ENCODE measurements at regions not wholly inside any gene's neighbourhood (a gene's known extent, or its start where the extent isn't known, plus 50 kb on each side); places are given as distances from the start of the nearest gene placed in this dataset.

DNA sequence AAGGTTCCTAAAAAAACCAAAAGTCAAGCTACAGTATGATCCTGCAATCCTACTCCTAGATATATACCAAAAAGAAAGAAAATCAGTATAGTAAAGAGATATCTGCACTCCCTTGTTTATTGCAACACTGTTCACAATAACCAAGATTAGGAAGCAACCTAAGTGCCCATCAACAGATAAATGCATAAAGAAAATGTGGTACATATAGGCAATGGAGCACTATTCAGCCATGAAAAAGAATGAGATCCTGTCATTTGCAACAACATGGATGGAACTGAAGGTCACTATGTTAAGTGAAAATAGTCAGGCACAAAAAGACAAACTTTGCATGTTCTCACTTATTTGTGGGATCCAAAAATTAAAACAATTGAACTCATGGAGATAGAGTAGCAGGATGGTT lies 1159.5 kb upstream of the AUTS2 start:
- DNase-seq (ENCODE audit: low read depth) = no peak

GRCh38 chr7:68439897-68440296 lies 1158.4 kb upstream of the AUTS2 start:
- DNase-seq (ENCODE audit: low read depth) = no peak

GRCh38 chr7:68440866-68441265 lies 1157.4 kb upstream of the AUTS2 start:
- no peak for DNase-seq (ENCODE audit: low read depth)

DNA sequence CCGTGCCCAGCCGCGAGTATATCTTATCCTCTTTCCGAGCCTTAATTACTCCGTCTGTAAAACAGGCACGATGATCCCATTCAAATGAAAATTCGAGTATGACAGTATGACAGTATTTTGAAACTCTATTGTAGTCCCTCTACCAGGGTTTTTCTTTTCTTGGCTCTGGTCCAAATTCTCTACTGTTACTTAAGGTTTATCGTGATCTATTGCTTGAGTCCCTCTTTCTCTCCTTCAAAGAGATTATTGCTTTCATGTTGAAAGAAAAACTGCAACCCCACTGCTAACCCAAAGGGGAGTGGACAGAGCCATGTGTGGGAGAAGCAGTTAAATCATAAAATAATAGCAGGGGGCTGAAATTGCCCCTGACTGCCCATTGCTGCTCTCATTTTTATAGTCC lies 1156.6 kb upstream of the AUTS2 start:
- no peak for DNase-seq (ENCODE audit: low read depth)

GRCh38 chr7:68442931-68443631 lies 1155.2 kb upstream of the AUTS2 start:
- no peak for DNase-seq (ENCODE audit: low read depth)

- DNase-seq (ENCODE audit: low read depth) = no peak
Observed at GRCh38 chr7:68444042-68444441, 1154.2 kb upstream of the AUTS2 start.

DNA sequence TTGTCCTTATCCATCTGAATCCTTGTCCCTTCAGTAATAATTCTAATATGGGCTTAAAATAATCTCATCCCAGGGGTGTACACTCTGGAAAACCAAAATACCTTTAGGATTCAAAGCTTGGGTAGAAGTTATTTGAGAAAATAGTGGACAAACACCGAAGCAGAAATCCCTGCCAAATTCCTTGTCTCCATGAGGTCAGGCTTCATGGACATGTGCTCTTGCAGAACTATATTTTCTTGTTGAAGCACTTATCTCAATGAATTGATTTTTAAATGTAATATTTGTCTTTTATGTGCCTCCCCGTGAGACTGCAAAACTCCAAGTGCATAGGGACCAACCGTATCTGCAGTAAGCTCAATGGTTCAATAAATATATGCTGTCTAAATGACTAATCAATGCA lies 1153.3 kb upstream of the AUTS2 start:
- no peak for DNase-seq (ENCODE audit: low read depth)

DNA sequence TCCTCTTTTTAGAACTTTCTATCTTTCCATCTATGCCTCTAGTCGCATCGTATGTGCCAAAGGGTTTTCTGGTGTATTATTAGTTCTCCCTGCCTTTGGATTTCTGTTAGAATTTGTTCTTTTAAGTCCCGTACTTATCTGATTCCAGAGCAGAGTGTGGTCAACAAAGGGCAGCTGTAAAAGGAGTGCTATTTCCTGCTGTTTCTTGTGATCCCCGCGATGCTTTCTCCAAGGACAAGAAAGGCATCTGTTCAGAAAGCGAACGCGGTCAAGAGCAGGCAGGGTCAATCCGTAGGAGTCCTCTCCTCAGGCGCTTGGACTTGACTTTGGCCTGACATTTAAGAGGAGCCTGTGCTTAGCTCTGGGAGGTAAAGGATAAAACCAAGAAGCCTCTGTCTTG lies 1152.1 kb upstream of the AUTS2 start:
- DNase-seq (ENCODE audit: low read depth) = no peak

DNA sequence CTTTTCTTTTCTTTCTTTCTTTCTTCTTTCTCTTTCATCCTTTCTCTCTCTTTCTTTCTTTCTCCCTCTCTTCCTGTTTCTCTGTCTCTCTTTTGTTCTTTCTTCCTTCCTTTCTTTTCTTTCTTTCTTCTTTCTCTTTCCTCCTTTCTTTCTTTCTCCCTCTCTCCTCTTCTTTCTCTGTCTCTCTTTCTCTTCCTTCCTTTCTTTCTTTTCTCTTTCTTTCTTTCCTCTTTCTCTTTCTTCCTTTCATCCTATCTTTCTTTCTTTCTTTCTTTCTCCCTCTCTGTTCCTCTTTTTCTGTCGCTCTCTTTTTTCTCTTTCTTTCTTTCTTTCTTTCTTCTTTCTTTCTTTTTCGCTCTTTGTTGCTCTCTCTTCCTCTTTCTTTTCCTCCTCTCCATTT lies 1149.2 kb upstream of the AUTS2 start:
- no peak for DNase-seq (ENCODE audit: low read depth)

DNA sequence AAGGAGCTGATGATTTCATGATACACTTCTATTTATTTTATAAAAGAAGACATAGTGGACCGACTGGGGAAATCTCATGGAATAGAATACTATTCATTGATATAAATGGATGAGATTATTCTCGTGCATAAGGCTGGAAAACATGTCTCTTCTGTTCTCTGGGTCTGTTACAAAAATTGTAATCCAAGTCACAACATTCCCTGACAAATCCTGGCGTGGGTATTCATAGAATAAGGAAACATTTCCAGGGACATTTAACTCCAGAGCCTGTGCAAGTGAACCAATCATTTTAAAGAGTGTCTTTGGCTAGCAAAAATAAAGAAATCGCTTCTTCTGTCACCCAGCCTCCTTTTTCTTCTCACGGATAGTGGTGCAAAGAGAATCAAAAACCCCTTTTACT lies 1148.5 kb upstream of the AUTS2 start:
- DNase-seq (ENCODE audit: low read depth) = no peak

GRCh38 chr7:68454931-68455330 lies 1143.3 kb upstream of the AUTS2 start:
- no peak for DNase-seq (ENCODE audit: low read depth)

- no peak for DNase-seq (ENCODE audit: low read depth)
Observed at GRCh38 chr7:68456469-68456868, 1141.8 kb upstream of the AUTS2 start.

DNA sequence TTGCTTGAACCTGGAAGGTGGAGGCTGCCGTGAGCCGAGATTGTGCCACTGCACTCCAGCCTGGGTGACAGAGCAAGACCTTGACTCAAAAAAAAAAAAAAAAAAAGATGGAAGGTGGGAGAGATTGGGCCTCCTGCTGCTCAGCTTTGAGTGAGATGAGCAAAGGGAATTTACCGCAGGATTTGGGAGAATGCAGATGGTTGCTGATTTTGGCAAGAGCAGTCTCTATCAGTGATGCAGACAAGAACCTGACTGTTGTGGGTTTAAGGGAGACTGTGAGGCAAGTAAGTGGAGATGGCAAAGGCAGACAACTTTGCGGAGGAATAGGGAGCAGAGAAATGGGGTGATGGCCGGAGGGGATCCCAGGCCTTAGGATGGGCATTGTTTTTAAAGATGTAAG lies 1140.8 kb upstream of the AUTS2 start:
- DNase-seq (ENCODE audit: low read depth) = no peak

GRCh38 chr7:68458010-68458908 lies 1140.0 kb upstream of the AUTS2 start:
- DNase-seq (ENCODE audit: low read depth) = no peak

DNA sequence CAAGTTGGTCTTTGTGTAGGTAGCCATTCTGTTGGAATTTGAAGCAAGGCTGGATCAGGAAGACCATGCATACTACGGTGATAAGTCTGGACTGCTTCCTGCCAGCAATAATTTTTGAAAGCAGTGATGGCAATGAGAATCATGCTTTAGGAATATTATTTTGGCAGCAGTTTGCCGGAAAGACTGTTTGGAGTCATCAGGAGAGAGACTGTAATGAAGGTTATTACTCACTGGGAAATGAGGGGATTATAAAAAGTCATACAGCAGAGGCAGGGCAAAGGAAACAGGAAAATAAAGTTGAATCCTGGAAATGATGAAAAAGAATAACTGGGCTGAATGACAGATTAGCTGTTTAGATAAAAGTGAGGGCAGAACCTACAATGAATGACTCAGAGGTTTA lies 1136.8 kb upstream of the AUTS2 start:
- DNase-seq (ENCODE audit: low read depth) = no peak

- no peak for DNase-seq (ENCODE audit: low read depth)
Observed at GRCh38 chr7:68470836-68471435, 1127.3 kb upstream of the AUTS2 start.

DNA sequence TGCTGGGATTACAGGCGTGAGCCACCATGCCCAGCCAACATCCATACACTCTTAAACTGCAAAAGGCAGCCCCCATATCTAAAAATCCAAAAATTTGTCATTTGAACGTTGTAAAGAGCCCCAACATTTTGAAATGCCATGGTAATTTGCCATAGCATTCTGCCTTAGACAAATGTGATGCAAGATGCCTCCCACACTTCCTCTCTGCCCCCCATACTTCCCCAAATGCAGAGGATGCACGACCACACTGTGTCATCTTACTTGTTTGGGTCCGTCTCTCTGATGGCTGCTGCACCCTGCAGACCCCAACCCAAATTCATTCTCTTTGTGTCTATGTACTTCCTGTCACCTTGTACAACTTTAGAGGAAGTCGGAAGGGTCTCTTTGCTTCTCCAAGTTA lies 1125.6 kb upstream of the AUTS2 start:
- DNase-seq (ENCODE audit: low read depth) = no peak

- DNase-seq (ENCODE audit: low read depth) = no peak
Observed at GRCh38 chr7:68474661-68475216, 1123.5 kb upstream of the AUTS2 start.

GRCh38 chr7:68476966-68477365 lies 1121.3 kb upstream of the AUTS2 start:
- DNase-seq (ENCODE audit: low read depth) = no peak

- DNase-seq (ENCODE audit: low read depth) = no peak
Observed at GRCh38 chr7:68478326-68478725, 1119.9 kb upstream of the AUTS2 start.

DNA sequence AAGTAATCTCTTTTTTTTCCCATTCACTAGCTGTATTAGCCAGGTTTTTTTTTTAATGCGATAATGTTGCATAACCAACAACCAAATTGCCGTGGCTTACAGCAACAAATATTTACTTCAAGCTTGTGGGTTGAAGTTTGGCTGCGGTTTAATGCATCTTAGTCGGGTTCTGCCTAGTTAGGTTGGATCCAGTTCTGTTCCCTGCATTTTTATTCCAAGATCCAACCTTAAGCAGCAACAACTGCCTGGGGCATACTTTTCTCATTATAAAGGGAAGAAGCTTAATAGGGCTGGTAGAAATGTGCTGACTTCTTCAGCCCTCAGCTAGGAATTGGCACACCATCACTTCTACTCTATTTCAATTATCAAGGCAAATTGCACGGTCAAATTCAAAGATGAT lies 1115.5 kb upstream of the AUTS2 start:
- DNase-seq (ENCODE audit: low read depth) = no peak

- no peak for DNase-seq (ENCODE audit: low read depth)
Observed at GRCh38 chr7:68484731-68485130, 1113.5 kb upstream of the AUTS2 start.

Data from stimulated activated CD8-positive, alpha-beta memory T cell treated with anti-CD3 and anti-CD28 coated beads, Interleukin-12 subunit alpha, Interleukin-12 subunit beta, amount 100 ng/mL, for 1 hour (primary cell).